Liver (tissue), 3 donors: ENCODE measurements at regions not wholly inside any gene's neighbourhood (a gene's known extent, or its start where the extent isn't known, plus 50 kb on each side); places are given as distances from the start of the nearest gene placed in this dataset.

Experiments
- HNF4A ChIP-seq, 2 donors: conservative IDR thresholded peaks; 2 replicates each; pipeline ENCODE4 v1.6.1; 2016; ENCODE audit warnings: antibody characterized with exemption in 2 of 2, mild to moderate bottlenecking in 2 of 2
- JUND ChIP-seq, 2 donors: IDR thresholded peaks; 2 replicates each; pipeline ENCODE4 v1.6.1; 2016; ENCODE audit warnings: antibody characterized with exemption in 2 of 2
- RAD21 ChIP-seq, 2 donors: IDR thresholded peaks; 2 replicates each; pipeline ENCODE4 v1.6.1; 2016; ENCODE audit warnings: antibody characterized with exemption in 2 of 2, mild to moderate bottlenecking in 2 of 2
- SP1 ChIP-seq: IDR thresholded peaks from 2 replicates; pipeline ENCODE4 v1.6.1; 2018; ENCODE audit warnings: antibody characterized with exemption, mild to moderate bottlenecking
- TF ChIP-seq, protein P1 (sequence below): fragments of 150-350 bp; IDR thresholded peaks from 2 replicates; pipeline ENCODE4 v1.5.1; 2017; ENCODE audit warnings: improper control_type of control experiment, low read depth, low read length; ENCODE audit not compliant: missing input control
- TF ChIP-seq, protein P2 (sequence below): IDR thresholded peaks from 2 replicates; pipeline ENCODE4 v1.6.1; 2016; ENCODE audit warnings: antibody characterized with exemption, mild to moderate bottlenecking
- donor health status: healthy.
- donor health status: healthy.

DNA sequence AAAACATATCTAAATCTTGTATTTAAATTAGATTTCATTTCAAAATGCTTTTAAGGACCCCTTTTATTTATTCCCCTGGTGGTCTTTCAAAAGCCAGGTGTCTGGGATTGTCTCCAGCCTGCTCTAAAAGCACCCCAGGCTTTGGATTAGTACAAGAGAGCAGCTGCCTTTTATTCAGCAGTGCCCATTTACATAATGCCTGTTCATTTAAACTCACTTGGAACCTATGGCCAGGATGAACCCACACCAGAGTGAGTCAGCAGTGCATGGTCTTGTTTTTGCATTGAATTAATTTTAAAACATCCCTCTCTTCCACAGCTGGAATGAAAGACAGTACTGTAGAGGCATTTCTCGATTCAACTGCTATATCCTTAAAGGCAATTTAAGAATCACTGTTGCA is 64.1 kb upstream of the TENM3 start:
- TF ChIP-seq, protein P1, sequence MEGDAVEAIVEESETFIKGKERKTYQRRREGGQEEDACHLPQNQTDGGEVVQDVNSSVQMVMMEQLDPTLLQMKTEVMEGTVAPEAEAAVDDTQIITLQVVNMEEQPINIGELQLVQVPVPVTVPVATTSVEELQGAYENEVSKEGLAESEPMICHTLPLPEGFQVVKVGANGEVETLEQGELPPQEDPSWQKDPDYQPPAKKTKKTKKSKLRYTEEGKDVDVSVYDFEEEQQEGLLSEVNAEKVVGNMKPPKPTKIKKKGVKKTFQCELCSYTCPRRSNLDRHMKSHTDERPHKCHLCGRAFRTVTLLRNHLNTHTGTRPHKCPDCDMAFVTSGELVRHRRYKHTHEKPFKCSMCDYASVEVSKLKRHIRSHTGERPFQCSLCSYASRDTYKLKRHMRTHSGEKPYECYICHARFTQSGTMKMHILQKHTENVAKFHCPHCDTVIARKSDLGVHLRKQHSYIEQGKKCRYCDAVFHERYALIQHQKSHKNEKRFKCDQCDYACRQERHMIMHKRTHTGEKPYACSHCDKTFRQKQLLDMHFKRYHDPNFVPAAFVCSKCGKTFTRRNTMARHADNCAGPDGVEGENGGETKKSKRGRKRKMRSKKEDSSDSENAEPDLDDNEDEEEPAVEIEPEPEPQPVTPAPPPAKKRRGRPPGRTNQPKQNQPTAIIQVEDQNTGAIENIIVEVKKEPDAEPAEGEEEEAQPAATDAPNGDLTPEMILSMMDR = no peak
- no peak for TF ChIP-seq JUND (IDR thresholded peaks at IDR 0.05)
- TF ChIP-seq SP1 = no peak
- no peak for TF ChIP-seq RAD21 (IDR thresholded peaks at IDR 0.05)
- TF ChIP-seq, protein P2, sequence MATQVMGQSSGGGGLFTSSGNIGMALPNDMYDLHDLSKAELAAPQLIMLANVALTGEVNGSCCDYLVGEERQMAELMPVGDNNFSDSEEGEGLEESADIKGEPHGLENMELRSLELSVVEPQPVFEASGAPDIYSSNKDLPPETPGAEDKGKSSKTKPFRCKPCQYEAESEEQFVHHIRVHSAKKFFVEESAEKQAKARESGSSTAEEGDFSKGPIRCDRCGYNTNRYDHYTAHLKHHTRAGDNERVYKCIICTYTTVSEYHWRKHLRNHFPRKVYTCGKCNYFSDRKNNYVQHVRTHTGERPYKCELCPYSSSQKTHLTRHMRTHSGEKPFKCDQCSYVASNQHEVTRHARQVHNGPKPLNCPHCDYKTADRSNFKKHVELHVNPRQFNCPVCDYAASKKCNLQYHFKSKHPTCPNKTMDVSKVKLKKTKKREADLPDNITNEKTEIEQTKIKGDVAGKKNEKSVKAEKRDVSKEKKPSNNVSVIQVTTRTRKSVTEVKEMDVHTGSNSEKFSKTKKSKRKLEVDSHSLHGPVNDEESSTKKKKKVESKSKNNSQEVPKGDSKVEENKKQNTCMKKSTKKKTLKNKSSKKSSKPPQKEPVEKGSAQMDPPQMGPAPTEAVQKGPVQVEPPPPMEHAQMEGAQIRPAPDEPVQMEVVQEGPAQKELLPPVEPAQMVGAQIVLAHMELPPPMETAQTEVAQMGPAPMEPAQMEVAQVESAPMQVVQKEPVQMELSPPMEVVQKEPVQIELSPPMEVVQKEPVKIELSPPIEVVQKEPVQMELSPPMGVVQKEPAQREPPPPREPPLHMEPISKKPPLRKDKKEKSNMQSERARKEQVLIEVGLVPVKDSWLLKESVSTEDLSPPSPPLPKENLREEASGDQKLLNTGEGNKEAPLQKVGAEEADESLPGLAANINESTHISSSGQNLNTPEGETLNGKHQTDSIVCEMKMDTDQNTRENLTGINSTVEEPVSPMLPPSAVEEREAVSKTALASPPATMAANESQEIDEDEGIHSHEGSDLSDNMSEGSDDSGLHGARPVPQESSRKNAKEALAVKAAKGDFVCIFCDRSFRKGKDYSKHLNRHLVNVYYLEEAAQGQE = no peak
- no peak for TF ChIP-seq HNF4A (conservative IDR thresholded peaks at IDR 0.05)
